HG03064 (cell line): ENCODE measurements at regions not wholly inside any gene's neighbourhood (a gene's known extent, or its start where the extent isn't known, plus 50 kb on each side); places are given as distances from the start of the nearest gene placed in this dataset.
"Not testable (repeated sequence)": the region's sequence is repeated elsewhere in the genome, so short reads cannot be mapped to it uniquely, and the experiment has no call there.

Experiments
- ATAC-seq: cut with Tn5 transposase; IDR thresholded peaks from one replicate; pipeline ENCODE4 v1.9.1; 2021; ENCODE audit warnings: low read depth; ENCODE audit not compliant: unreplicated experiment

- ATAC-seq, result no peak
These were observed 55.1 kb upstream of the SEC24B start for GRCh38 chr4:109378511-109378910.

DNA sequence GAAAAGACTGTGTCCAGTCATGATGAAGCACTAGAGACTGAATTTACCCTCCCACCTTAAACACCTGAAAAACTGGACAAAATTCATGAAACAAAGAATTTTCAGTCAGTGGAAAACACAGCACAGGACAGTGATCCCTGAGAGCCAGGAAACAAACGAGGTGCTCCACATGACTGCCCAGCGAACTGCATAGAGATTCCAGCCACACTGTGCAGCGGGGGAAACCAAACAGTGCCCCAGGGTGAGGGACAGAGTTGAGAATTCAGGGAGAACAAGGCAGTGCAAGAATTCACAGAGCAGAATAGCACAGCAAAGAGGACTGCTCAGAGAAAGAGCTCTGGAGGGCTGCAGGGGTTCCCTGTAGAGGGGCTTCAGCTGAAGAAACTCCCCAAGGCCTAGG is 55.5 kb upstream of the SEC24B start:
- ATAC-seq, result no peak

DNA sequence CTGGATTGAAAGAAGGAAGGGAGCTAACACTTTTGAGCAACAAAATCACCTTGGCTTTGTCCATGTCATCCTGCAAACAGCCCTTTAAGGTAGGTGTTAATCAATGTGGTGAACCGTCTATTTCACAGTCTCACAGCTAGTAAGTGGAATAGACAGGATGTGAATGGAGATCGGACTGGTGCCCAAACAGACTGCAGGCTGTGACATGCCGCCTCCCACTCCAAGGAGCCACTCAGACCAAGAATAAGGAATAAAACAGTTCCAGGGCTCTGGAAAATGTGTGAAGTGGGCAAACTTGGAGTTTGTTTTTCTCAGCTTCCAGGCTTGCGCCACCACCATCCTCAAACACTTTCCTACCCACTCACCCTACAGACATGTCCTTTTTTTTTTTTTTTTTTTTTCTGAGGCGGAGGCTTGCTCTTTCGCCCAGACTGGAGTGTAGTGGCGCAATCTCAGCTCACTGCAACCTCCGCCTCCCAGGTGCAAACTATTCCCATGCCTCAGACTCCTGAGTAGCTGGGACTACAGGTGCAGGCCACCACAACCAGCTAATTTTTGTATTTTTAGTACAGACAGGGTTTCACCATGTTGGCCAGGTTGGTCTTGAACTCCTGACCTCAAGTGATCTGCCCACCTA is 57.7 kb upstream of the SEC24B start:
- ATAC-seq, result no peak

DNA sequence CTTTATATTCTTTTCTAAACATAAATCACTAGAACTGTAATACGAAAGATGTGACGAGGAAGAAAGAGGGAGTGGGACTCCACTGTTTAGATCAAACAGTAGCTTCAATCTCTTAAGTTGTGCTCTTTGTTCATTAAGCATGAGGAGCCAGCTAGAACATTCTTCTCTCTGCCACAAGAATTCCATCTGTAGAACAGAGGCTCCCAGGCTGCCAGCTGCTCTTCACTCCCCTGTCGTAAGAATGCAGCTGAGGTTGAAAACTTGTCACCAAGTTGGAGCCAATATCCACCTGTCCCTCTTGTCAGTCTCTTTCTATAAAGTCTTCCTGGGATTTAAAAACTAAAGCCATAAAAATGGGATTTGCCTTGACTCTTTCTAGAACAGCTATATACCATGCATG is 65.0 kb upstream of the SEC24B start:
- ATAC-seq, result no peak

DNA sequence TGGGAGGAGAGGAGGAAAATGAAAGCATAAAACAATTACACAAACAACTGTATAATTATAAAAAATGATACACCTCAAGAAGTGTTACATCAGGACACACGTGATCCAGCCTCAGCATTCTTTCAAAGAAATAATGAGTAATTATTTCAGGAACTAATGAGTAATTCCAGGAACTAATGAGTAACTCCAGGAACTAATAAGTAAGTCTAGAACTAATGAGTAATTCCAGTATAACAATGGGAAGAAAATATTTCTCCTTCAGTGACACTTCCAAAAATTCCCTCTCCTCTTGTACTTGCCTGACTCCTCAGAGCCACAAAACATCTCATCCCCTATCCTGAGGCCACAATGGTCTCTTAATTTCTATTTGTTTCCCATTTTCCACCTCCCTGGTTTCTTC is 63.5 kb upstream of the COL25A1 start:
- ATAC-seq, result no peak

GRCh38 chr4:109365297-109365696 is 62.8 kb upstream of the COL25A1 start:
- not testable (repeated sequence) for ATAC-seq

- peak; percentile 78 for ATAC-seq
These were observed 56.7 kb upstream of the COL25A1 start for GRCh38 chr4:109359040-109359646.

DNA sequence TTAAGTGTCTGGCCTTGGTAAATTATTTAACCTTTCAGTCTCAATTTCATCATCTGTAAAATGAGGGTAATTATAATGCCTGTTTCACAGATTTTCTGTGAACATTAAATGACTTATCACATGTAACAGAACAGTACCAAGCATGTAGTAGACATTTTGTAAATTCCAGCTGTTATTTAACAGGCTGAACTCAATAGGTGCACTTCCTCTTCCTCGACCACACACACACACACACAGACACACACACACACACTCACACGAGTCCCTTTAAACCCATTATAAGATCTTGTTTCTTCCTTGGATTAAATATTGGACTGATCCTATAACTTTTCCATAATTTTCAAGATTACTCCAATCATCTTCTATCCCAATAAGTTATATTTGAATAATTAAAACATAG is 53.4 kb upstream of the COL25A1 start:
- no peak for ATAC-seq

DNA sequence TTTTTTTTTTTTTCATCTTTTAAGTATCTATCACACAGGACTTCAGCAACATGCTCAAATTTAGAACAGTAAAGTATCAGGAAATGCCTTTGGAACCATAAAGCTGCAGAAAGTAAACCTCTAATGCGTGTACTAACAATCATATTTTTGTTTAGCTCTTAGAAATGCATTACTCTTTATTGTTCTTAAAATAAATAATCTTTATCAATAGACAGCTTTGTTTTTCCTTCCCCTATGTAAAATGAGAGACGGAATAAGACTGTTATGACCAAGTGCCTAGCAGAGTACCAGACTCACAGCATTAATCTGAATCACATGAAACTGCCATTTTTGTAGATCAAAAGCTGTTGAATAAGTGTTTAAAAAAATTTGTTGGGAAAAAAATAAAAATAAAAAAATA is 50.5 kb upstream of the COL25A1 start:
- no peak for ATAC-seq
